ENCODE measurements at regions not wholly inside any gene's neighbourhood (a gene's known extent, or its start where the extent isn't known, plus 50 kb on each side); places are given as distances from the start of the nearest gene placed in this dataset.

DNA sequence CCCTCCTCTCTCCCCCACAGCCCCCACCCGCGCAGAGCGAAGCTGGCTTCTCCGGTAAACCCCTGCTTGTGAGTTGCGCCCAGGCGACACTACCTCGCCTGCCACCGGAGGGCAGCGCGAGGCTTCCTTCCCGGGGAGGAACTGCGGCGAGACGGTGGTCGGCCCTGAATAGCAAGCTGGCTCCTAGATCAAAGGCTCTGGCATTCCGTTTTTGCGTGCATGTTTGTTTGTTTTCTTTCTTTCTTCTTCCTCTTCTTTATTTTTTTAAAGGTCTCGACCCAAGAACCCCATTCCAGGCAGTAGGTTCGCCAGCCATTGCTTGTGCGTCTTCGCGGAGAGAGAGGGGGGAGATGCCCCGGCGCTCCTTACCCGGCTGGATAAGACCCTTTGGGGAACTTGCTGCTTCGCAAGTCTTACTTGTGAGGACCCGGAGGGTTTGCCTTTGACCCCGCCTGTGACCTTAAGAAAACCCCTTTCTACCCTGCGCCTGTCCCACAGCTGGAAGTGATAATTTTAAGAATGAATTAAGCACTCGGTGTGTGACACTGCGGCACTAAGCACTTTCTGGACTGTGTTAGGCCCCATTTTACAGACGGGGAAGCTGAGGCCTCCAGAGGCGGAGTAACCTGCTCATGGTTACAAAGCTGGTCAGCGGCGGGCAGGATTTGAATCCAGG is 92.7 kb upstream of the SIRPA start:
- H3K4me3 ChIP-seq: peak overlapping the region; percentile 50 to 63 (median 58)
- peak overlapping the region in 1 of 4 donors; percentile 63 for H3K27ac ChIP-seq
- intact Hi-C loops (cut with DNase I; ENCODE audit: low total_unique reads): loop anchor here (1.0 to 5.0 kb wide), 3 partner anchors 79 to 145 kb away; partner anchors contain the start of gene SIRPA
- peak; percentile 46 to 72 for ATAC-seq
- H3K9me3 ChIP-seq: no peaks in the 10 kb centered on the region
- DNase-seq: peak in 1 of 2 donors; percentile 23
- in situ Hi-C loops (cut with MboI; ENCODE audit: low sequenced_read_pairs in 4 of 4): loop anchor here in 2 of 4 donors (10.0 to 25.0 kb wide), 2 partner anchors 135 to 162 kb away; no protein-coding TSS in a partner anchor
- H3K4me1 ChIP-seq: peaks cover 12 to 23% of the 10 kb centered on the region in 2 donors
- TF ChIP-seq, protein P1, sequence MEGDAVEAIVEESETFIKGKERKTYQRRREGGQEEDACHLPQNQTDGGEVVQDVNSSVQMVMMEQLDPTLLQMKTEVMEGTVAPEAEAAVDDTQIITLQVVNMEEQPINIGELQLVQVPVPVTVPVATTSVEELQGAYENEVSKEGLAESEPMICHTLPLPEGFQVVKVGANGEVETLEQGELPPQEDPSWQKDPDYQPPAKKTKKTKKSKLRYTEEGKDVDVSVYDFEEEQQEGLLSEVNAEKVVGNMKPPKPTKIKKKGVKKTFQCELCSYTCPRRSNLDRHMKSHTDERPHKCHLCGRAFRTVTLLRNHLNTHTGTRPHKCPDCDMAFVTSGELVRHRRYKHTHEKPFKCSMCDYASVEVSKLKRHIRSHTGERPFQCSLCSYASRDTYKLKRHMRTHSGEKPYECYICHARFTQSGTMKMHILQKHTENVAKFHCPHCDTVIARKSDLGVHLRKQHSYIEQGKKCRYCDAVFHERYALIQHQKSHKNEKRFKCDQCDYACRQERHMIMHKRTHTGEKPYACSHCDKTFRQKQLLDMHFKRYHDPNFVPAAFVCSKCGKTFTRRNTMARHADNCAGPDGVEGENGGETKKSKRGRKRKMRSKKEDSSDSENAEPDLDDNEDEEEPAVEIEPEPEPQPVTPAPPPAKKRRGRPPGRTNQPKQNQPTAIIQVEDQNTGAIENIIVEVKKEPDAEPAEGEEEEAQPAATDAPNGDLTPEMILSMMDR (IDR thresholded peaks at IDR 0.05 in 4 of 5, conservative IDR thresholded peaks at IDR 0.05 in 1 of 5): peak; percentile 20 to 74 (median 59)
- TF ChIP-seq POLR2A (IDR thresholded peaks at IDR 0.05): no peak
- no peaks in the 10 kb centered on the region for H3K27me3 ChIP-seq
- no peaks in the 10 kb centered on the region for H3K36me3 ChIP-seq

DNA sequence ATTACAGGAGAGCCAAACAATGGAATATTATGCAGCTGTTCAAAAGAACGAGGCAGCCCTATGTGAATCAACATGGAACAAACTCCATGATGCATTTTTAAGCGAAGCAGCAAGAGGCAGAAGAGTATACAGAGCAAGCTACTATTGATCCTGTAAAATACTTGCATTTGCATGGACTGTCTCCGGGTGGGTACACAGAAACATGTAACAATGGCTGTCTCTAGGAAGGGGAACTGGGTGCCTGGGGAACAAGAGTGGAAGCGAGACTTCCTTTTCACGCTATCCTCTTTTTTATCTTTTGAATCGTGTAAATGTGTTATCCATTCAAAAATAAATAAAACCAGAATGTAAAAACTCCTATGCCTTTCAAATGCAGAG is 93.3 kb upstream of the SIRPA start:
- H3K27ac ChIP-seq: no peak overlapping the region
- TF ChIP-seq, protein P1 (IDR thresholded peaks at IDR 0.05 in 4 of 5, conservative IDR thresholded peaks at IDR 0.05 in 1 of 5): no peak
- no peak for TF ChIP-seq POLR2A (IDR thresholded peaks at IDR 0.05)
- H3K27me3 ChIP-seq: no peaks in the 10 kb centered on the region
- no peaks in the 10 kb centered on the region for H3K9me3 ChIP-seq
- in situ Hi-C loops (cut with MboI; ENCODE audit: low sequenced_read_pairs in 4 of 4): loop anchor here in 2 of 4 donors (10.0 to 25.0 kb wide), 2 partner anchors 135 to 163 kb away; no protein-coding TSS in a partner anchor
- H3K36me3 ChIP-seq: no peaks in the 10 kb centered on the region
- DNase-seq (no peak), ATAC-seq (no peak)
- H3K4me1 ChIP-seq: peaks cover 12 to 23% of the 10 kb centered on the region in 2 donors
- intact Hi-C loops (cut with DNase I; ENCODE audit: low total_unique reads): loop anchor here (2.0 to 5.0 kb wide), 2 partner anchors 93 to 145 kb away; partner anchors contain the start of gene SIRPA
- peak overlapping the region in 2 of 4 donors; percentile 50 to 61 for H3K4me3 ChIP-seq

DNA sequence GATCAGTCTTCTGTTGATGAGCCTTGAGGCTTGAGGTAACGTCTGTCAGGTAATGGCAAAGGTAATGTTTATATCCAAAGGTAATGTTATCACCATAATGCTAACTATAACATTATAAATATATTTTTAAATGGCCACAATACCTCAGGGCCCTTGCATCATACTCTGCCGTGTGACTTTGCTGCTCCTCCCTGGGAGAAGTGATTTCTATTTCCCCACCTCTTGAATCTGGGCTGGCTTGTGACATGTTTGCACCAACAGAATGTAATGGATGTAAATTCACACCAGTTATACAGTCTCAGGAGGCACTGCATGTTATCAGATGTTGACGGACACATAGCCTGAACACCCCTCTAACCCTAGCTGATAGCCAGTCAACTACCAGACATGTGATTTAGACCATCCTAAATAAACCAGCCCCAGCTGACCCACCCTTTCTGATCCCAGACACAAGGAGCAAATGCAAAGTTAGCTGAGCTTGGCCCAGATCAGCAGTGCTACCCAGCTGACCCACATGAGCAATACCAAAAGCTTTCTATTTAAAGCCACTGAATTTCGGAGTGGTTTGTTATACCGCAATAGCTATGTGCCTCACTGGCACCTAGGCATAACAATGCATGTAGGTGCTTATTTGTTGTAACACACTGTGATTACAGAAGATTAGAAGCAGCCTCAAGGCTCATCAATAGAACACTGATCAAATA is 93.8 kb upstream of the SIRPA start:
- intact Hi-C loops (cut with DNase I; ENCODE audit: low total_unique reads): loop anchor here (5.0 kb wide), 1 partner anchor 146 kb away; no protein-coding TSS in a partner anchor
- ATAC-seq (no peak), DNase-seq (no peak)
- in situ Hi-C loops (cut with MboI; ENCODE audit: low sequenced_read_pairs in 4 of 4): loop anchor here in 2 of 4 donors (10.0 to 25.0 kb wide), 2 partner anchors 136 to 163 kb away; no protein-coding TSS in a partner anchor
- Histone ChIP-seq H3K4me3 (no peak overlapping the region), H3K27ac (no peak overlapping the region), H3K36me3 (no peaks in the 10 kb centered on the region), H3K27me3 (no peaks in the 10 kb centered on the region), H3K9me3 (no peaks in the 10 kb centered on the region), H3K4me1 (peaks cover 12 to 23% of the 10 kb centered on the region in 2 donors)
- TF ChIP-seq, protein P1 (IDR thresholded peaks at IDR 0.05 in 4 of 5, conservative IDR thresholded peaks at IDR 0.05 in 1 of 5): no peak
- no peak for TF ChIP-seq POLR2A (IDR thresholded peaks at IDR 0.05)

DNA sequence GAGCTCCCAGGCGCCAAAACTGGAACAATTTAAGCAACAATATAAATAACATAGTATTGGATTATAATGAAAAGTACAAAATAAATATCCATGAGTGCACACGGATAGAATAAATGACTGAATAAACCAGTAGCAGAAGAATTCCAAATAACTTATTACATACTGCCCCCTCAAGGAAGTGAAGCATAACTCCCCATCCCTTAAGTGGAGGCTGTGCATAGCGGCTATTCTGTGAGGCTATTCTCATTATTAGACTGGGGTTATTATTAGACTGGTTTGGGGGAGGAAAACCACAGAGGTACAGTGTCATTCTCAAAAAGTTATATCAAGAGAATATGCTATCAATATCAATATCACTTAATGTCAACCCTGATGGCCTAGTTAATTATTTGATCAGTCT is 94.4 kb upstream of the SIRPA start:
- Histone ChIP-seq H3K4me3 (no peak overlapping the region), H3K27me3 (no peaks in the 10 kb centered on the region), H3K36me3 (no peaks in the 10 kb centered on the region), H3K9me3 (no peaks in the 10 kb centered on the region), H3K4me1 (peaks cover 12 to 23% of the 10 kb centered on the region in 2 donors), H3K27ac (no peak overlapping the region)
- in situ Hi-C loops (cut with MboI; ENCODE audit: low sequenced_read_pairs in 4 of 4) (loop anchor here in 2 of 4 donors (10.0 to 25.0 kb wide), 2 partner anchors 137 to 164 kb away; no protein-coding TSS in a partner anchor), intact Hi-C loops (cut with DNase I; ENCODE audit: low total_unique reads) (loop anchor here (5.0 kb wide), 1 partner anchor 147 kb away; no protein-coding TSS in a partner anchor)
- DNase-seq (no peak), ATAC-seq (no peak)
- TF ChIP-seq POLR2A (IDR thresholded peaks at IDR 0.05): no peak
- TF ChIP-seq, protein P1 (IDR thresholded peaks at IDR 0.05 in 4 of 5, conservative IDR thresholded peaks at IDR 0.05 in 1 of 5): no peak

All from gastrocnemius medialis (tissue), 4 donors.